ENCODE measurements at regions not wholly inside any gene's neighbourhood (a gene's known extent, or its start where the extent isn't known, plus 50 kb on each side); places are given as distances from the start of the nearest gene placed in this dataset.

DNA sequence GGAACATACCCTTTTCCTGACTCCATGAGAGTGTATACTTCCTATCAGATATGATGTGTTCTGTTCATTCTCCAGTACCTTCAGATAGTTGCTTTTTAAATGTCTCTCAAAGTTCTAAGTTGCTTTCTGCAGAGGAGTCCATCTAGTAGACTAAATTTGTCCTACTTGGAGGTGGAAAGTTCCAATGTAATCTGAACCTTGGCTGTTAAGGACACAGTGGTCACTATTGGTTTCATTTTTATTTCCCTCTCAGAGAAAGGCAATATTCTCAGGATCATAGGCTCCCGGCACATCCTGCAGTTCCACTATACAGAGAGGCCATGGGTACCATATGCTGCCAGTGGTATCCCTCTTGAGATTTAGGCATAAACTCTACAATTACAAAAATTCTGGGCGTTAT, 634.6 kb downstream of the LRRC70 start:
- intact Hi-C loops (cut with micrococcal nuclease), result no loop called here
- TF ChIP-seq, protein P1, sequence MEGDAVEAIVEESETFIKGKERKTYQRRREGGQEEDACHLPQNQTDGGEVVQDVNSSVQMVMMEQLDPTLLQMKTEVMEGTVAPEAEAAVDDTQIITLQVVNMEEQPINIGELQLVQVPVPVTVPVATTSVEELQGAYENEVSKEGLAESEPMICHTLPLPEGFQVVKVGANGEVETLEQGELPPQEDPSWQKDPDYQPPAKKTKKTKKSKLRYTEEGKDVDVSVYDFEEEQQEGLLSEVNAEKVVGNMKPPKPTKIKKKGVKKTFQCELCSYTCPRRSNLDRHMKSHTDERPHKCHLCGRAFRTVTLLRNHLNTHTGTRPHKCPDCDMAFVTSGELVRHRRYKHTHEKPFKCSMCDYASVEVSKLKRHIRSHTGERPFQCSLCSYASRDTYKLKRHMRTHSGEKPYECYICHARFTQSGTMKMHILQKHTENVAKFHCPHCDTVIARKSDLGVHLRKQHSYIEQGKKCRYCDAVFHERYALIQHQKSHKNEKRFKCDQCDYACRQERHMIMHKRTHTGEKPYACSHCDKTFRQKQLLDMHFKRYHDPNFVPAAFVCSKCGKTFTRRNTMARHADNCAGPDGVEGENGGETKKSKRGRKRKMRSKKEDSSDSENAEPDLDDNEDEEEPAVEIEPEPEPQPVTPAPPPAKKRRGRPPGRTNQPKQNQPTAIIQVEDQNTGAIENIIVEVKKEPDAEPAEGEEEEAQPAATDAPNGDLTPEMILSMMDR (IDR thresholded peaks at IDR 0.05; ENCODE audit: unreplicated experiment), result no peak
- no peak overlapping the region for H3K27ac Mint-ChIP-seq (ENCODE audit: low read depth, unreplicated experiment)
- H3K9me3 Mint-ChIP-seq (ENCODE audit: unreplicated experiment), result no peaks in the 10 kb centered on the region
- CTCF ChIA-PET, result no interaction called here
- H3K27me3 Mint-ChIP-seq (ENCODE audit: insufficient read depth, unreplicated experiment), result no peaks in the 10 kb centered on the region
- BruUV-seq (replicated peaks), result no TSS peak
- no peak for DNase-seq (ENCODE audit: unreplicated experiment)
- no peaks in the 10 kb centered on the region for H3K36me3 Mint-ChIP-seq (ENCODE audit: insufficient read depth, unreplicated experiment)
- no peaks in the 10 kb centered on the region for H3K4me1 Mint-ChIP-seq (ENCODE audit: insufficient read depth, unreplicated experiment)
- H3K4me3 Mint-ChIP-seq (ENCODE audit: unreplicated experiment), result no peak overlapping the region
- POLR2A ChIA-PET, result no interaction called here

DNA sequence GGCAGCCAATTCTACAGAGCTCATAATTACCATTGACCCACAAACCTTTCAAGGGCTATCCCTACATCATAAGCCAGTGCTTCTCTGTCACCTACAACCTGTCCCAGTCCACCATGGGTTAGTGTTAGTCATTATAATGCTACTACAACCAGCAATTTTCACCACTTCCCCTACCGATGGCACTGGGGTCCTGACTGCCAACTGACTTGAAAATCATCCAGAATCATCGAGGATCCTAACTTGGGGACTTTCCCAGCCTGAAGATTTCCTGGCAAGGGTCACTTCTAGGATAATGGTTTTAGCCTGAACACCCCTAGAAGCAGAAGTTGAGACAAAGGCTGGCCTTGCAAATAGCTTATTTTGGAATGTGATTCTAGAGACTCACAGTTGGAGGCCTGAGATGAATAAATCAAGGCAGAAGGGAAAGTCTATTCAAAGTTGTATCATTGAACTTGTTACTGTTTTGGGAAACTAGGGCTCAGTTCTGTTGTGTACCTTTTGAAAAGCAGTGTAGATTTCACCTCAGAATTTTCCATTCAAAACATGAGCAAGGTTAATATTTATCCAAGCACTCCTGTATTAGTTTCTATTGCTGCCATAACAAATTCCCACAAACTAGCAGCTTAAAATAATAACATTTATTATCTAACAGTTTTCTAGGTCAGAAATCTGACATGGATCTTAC, 633.0 kb downstream of the LRRC70 start:
- no peaks in the 10 kb centered on the region for H3K9me3 Mint-ChIP-seq (ENCODE audit: unreplicated experiment)
- ChIA-PET POLR2A (no interaction called here), CTCF (no interaction called here)
- no peaks in the 10 kb centered on the region for H3K4me1 Mint-ChIP-seq (ENCODE audit: insufficient read depth, unreplicated experiment)
- intact Hi-C loops (cut with micrococcal nuclease), result no loop called here
- H3K27ac Mint-ChIP-seq (ENCODE audit: low read depth, unreplicated experiment), result no peak overlapping the region
- H3K36me3 Mint-ChIP-seq (ENCODE audit: insufficient read depth, unreplicated experiment), result no peaks in the 10 kb centered on the region
- DNase-seq (ENCODE audit: unreplicated experiment), result no peak
- H3K4me3 Mint-ChIP-seq (ENCODE audit: unreplicated experiment), result no peak overlapping the region
- TF ChIP-seq, protein P1 (IDR thresholded peaks at IDR 0.05; ENCODE audit: unreplicated experiment), result no peak
- H3K27me3 Mint-ChIP-seq (ENCODE audit: insufficient read depth, unreplicated experiment), result no peaks in the 10 kb centered on the region
- BruUV-seq (replicated peaks), result no TSS peak

DNA sequence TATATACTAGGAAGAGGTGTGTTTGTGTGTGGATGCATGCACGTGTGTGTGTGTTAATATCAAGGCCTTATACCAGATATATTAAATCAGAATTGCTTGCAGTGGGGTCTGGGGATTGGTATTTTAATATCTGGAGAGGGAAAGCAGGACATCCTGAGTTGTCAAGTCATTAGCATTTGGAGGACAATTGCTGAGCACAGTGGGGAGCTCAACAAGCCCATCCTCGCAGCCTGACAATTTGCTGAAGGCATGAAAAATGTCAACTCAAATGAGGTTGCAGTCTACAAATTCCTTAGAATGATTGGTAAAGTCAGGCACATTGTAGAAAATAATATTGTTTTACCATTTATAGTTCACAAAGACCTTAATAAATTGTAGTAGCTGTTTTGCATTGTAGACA, 627.4 kb downstream of the LRRC70 start:
- DNase-seq (ENCODE audit: unreplicated experiment), result no peak
- CTCF ChIA-PET, result no interaction called here
- Mint-ChIP-seq H3K27me3 (ENCODE audit: insufficient read depth, unreplicated experiment) (no peaks in the 10 kb centered on the region), H3K4me1 (ENCODE audit: insufficient read depth, unreplicated experiment) (no peaks in the 10 kb centered on the region), H3K4me3 (ENCODE audit: unreplicated experiment) (no peak overlapping the region), H3K27ac (ENCODE audit: low read depth, unreplicated experiment) (no peak overlapping the region), H3K9me3 (ENCODE audit: unreplicated experiment) (no peaks in the 10 kb centered on the region), H3K36me3 (ENCODE audit: insufficient read depth, unreplicated experiment) (no peaks in the 10 kb centered on the region)
- TF ChIP-seq, protein P1 (IDR thresholded peaks at IDR 0.05; ENCODE audit: unreplicated experiment), result no peak
- no TSS peak for BruUV-seq (replicated peaks)
- POLR2A ChIA-PET, result no interaction called here
- intact Hi-C loops (cut with micrococcal nuclease), result no loop called here

DNA sequence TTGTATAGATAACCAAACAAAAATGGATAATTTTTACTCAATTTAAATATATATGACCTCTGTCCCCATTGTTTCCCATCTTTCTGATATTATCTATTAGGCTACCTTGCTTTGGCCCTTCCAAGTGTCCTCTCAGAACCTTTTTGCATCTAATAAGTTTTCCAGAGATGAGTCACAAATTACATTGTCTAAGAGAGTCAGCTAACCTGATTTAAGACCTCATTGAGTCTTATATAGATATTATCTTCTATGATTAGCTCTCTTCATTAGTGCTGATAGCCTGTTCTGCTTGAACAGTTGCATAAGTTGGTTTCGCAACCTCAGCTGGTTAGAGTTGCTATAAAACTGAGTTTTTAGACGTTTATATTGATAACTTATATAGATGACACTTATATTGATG, 623.1 kb downstream of the LRRC70 start:
- Mint-ChIP-seq H3K27me3 (ENCODE audit: insufficient read depth, unreplicated experiment) (no peaks in the 10 kb centered on the region), H3K36me3 (ENCODE audit: insufficient read depth, unreplicated experiment) (no peaks in the 10 kb centered on the region), H3K4me1 (ENCODE audit: insufficient read depth, unreplicated experiment) (no peaks in the 10 kb centered on the region), H3K9me3 (ENCODE audit: unreplicated experiment) (no peaks in the 10 kb centered on the region), H3K27ac (ENCODE audit: low read depth, unreplicated experiment) (no peak overlapping the region), H3K4me3 (ENCODE audit: unreplicated experiment) (no peak overlapping the region)
- ChIA-PET CTCF (interaction anchor here (1.1 kb wide), 1 partner anchor 199 kb away, joined by 3 read pairs; no protein-coding TSS in a partner anchor), POLR2A (no interaction called here)
- TF ChIP-seq, protein P1 (IDR thresholded peaks at IDR 0.05; ENCODE audit: unreplicated experiment), result no peak
- DNase-seq (ENCODE audit: unreplicated experiment), result no peak
- intact Hi-C loops (cut with micrococcal nuclease), result no loop called here
- no TSS peak for BruUV-seq (replicated peaks)

All from MCF 10A (cell line).